IMR-90 (cell line): ENCODE measurements at regions not wholly inside any gene's neighbourhood (a gene's known extent, or its start where the extent isn't known, plus 50 kb on each side); places are given as distances from the start of the nearest gene placed in this dataset.

ENCODE experiments used
- ATAC-seq: fragments of 200-7000 bp; cut with Tn5 transposase; 2 replicates; pipeline ENCODE4 v1.9.1; 2020; ENCODE audit warnings: low read depth, mild to moderate bottlenecking, moderate library complexity
- BruUV-seq: library from RNA; stranded (reverse); fragments of 400-500 nt; replicated peaks from 2 replicates; lab custom pipeline; 2021; lab: Mats Ljungman, UMichigan
- CTCF ChIA-PET: fragments of 300-600 bp; formaldehyde crosslinking; extraction: SDS; loops from one replicate; lab custom pipeline; 2021; ENCODE audit warnings: antibody characterized with exemption; lab: Yijun Ruan, JAX
- POLR2A ChIA-PET: fragments of 300-600 bp; sonication (Branson Sonifier 250); formaldehyde crosslinking; loops from one replicate; lab custom pipeline; 2022; ENCODE audit warnings: antibody characterized with exemption; ENCODE audit not compliant: unreplicated experiment; lab: Charles Lee
- DNase-seq: peaks from one replicate; pipeline ENCODE4 v3.0.0; 2013
- H2AFZ ChIP-seq: replicated peaks from 2 replicates; pipeline ENCODE3; 2013; ENCODE audit warnings: low read length, mild to moderate bottlenecking; ENCODE audit not compliant: poor library complexity
- H2AK5ac ChIP-seq: 2 replicates; pipeline ENCODE4 v1.6.1; 2013; ENCODE audit warnings: low read depth, low read length, inconsistent platforms
- H2AK9ac ChIP-seq: replicated peaks from 2 replicates; pipeline ENCODE3; 2013; ENCODE audit warnings: mild to moderate bottlenecking, low read depth, low read length, moderate library complexity; ENCODE audit not compliant: poor library complexity
- H2BK120ac ChIP-seq: 2 replicates; pipeline ENCODE4 v1.6.1; 2013; ENCODE audit warnings: low read depth, low read length, inconsistent platforms
- H2BK15ac ChIP-seq: 3 replicates; pipeline ENCODE4 v1.6.1; 2013; ENCODE audit warnings: low read depth, low read length, inconsistent platforms
- H2BK20ac ChIP-seq: 2 replicates; pipeline ENCODE4 v1.6.1; 2013; ENCODE audit warnings: low read depth, mild to moderate bottlenecking, inconsistent platforms, low read length, moderate library complexity
- H2BK5ac ChIP-seq: 2 replicates; pipeline ENCODE4 v1.6.1; 2013; ENCODE audit warnings: mild to moderate bottlenecking, low read depth, low read length, inconsistent platforms; ENCODE audit not compliant: poor library complexity, severe bottlenecking
- H3K14ac ChIP-seq: replicated peaks from 2 replicates; pipeline ENCODE4 v1.6.1; 2013; ENCODE audit warnings: low read depth, low read length, inconsistent platforms
- H3K18ac ChIP-seq: 2 replicates; pipeline ENCODE4 v1.6.1; 2013; ENCODE audit warnings: low read depth, low read length, control low read depth
- H3K23ac ChIP-seq: 2 replicates; pipeline ENCODE4 v1.6.1; 2013; ENCODE audit warnings: low read depth, low read length, inconsistent platforms
- H3K27ac ChIP-seq: 2 replicates; pipeline ENCODE4 v1.5.1; 2013; ENCODE audit warnings: mild to moderate bottlenecking, control low read depth, low read length; ENCODE audit not compliant: insufficient read depth
- H3K27me3 ChIP-seq: 2 replicates; pipeline ENCODE4 v1.6.1; 2013; ENCODE audit warnings: low read length; ENCODE audit not compliant: control insufficient read depth, insufficient read depth
- H3K36me3 ChIP-seq: 2 replicates; pipeline ENCODE4 v1.6.1; 2013; ENCODE audit warnings: low read length, mixed read lengths; ENCODE audit not compliant: control insufficient read depth, insufficient read depth
- H3K4ac ChIP-seq: 2 replicates; pipeline ENCODE4 v1.6.1; 2013; ENCODE audit warnings: low read depth, low read length, inconsistent platforms
- H3K4me1 ChIP-seq: 2 replicates; pipeline ENCODE4 v1.6.1; 2013; ENCODE audit warnings: low read length, mixed read lengths; ENCODE audit not compliant: control insufficient read depth, insufficient read depth
- H3K4me2 ChIP-seq: 2 replicates; pipeline ENCODE4 v1.6.1; 2013; ENCODE audit warnings: low read depth, mild to moderate bottlenecking, control low read depth, low read length, moderate library complexity
- H3K4me3 ChIP-seq: 2 replicates; pipeline ENCODE4 v1.5.1; 2013; ENCODE audit warnings: low read depth, mild to moderate bottlenecking, control low read depth, low read length, moderate library complexity; ENCODE audit not compliant: insufficient read depth
- H3K56ac ChIP-seq: 2 replicates; pipeline ENCODE4 v1.6.1; 2013; ENCODE audit warnings: low read length, inconsistent platforms; ENCODE audit not compliant: insufficient read depth; ENCODE audit errors: extremely low read depth
- H3K79me1 ChIP-seq, 2 experiments: 2 replicates each; pipeline ENCODE4 v1.6.1; 2013; ENCODE audit warnings: low read length in 2 of 2, inconsistent platforms in 1 of 2, low read depth in 1 of 2
- H3K9ac ChIP-seq: 2 replicates; pipeline ENCODE4 v1.6.1; 2013; ENCODE audit warnings: low read depth, low read length, control low read depth
- H3K9me1 ChIP-seq: 2 replicates; pipeline ENCODE4 v1.6.1; 2013; ENCODE audit warnings: low read length, inconsistent platforms; ENCODE audit not compliant: insufficient read depth
- H3K9me3 ChIP-seq: 2 replicates; pipeline ENCODE4 v1.6.1; 2013; ENCODE audit warnings: low read length; ENCODE audit not compliant: control insufficient read depth, insufficient read depth
- H4K20me1 ChIP-seq: 2 replicates; pipeline ENCODE4 v1.6.1; 2013; ENCODE audit warnings: low read length, inconsistent platforms; ENCODE audit not compliant: insufficient read depth
- H4K5ac ChIP-seq: 2 replicates; pipeline ENCODE4 v1.6.1; 2013; ENCODE audit warnings: mild to moderate bottlenecking, low read depth, low read length, control low read depth
- H4K8ac ChIP-seq, 2 experiments: 2 replicates each; pipeline ENCODE4 v1.6.1; 2013; ENCODE audit warnings: low read depth in 2 of 2, low read length in 2 of 2, control low read depth in 1 of 2, inconsistent platforms in 1 of 2
- H4K91ac ChIP-seq: 2 replicates; pipeline ENCODE4 v1.6.1; 2013; ENCODE audit warnings: low read depth, low read length, inconsistent platforms; ENCODE audit not compliant: insufficient read depth
- BHLHE40 ChIP-seq: fragments of 150-350 bp; IDR thresholded peaks from 2 replicates; pipeline ENCODE4 v1.6.1; 2016; ENCODE audit warnings: mild to moderate bottlenecking, low read depth, low read length
- CEBPB ChIP-seq: IDR thresholded peaks from 2 replicates; pipeline ENCODE4 v1.6.1; 2012; ENCODE audit warnings: low read depth, low read length, improper control_type of control experiment
- CHD1 ChIP-seq: IDR thresholded peaks from 2 replicates; pipeline ENCODE4 v1.6.1; 2012; ENCODE audit warnings: low read depth, low read length, improper control_type of control experiment
- MAFK ChIP-seq: IDR thresholded peaks from 2 replicates; pipeline ENCODE4 v1.6.1; 2012; ENCODE audit warnings: low read depth, low read length, improper control_type of control experiment
- MXI1 ChIP-seq: IDR thresholded peaks from 2 replicates; pipeline ENCODE4 v1.6.1; 2012; ENCODE audit warnings: low read depth, mild to moderate bottlenecking, low read length, moderate library complexity, borderline replicate concordance
- NFE2L2 ChIP-seq: fragments of 150-350 bp; IDR thresholded peaks from 2 replicates; pipeline ENCODE4 v1.6.1; 2016; ENCODE audit warnings: low read depth, mild to moderate bottlenecking, low read length
- POLR2A ChIP-seq: IDR thresholded peaks from 2 replicates; pipeline ENCODE4 v1.6.1; 2012; ENCODE audit warnings: mild to moderate bottlenecking, low read depth, low read length
- RCOR1 ChIP-seq: IDR thresholded peaks from 2 replicates; pipeline ENCODE4 v1.6.1; 2012; ENCODE audit warnings: mild to moderate bottlenecking, low read length, improper control_type of control experiment; ENCODE audit not compliant: insufficient replicate concordance
- SMC3 ChIP-seq: fragments of 150-350 bp; IDR thresholded peaks from 2 replicates; pipeline ENCODE4 v1.6.1; 2016; ENCODE audit warnings: low read depth, mild to moderate bottlenecking, antibody characterized with exemption, low read length, moderate library complexity
- WGBS, 2 experiments: methylation state at CpG; one replicate each; pipeline versions ENCODE4 v1.1.5 to v1.1.7; 2013; ENCODE audit warnings: missing lambda C conversion rate in 2 of 2; ENCODE audit not compliant: insufficient read length in 1 of 2; ENCODE audit errors: extremely low coverage in 2 of 2; 5-methylcytosine and 5-hydroxymethylcytosine counted together
- dilution Hi-C: fragments of 300-500 bp; cut with HindIII; formaldehyde crosslinking; loops from one replicate; pipeline ENCODE4 v1.14.3; 2018; ENCODE audit warnings: low sequenced_read_pairs; ENCODE audit not compliant: unreplicated experiment
- in situ Hi-C: fragments of 300-500 bp; cut with MboI; formaldehyde crosslinking; loops from 3 replicates; pipeline ENCODE4 v1.14.3; 2019; ENCODE audit warnings: low sequenced_read_pairs, inconsistent platforms, mixed read lengths
- intact Hi-C: fragments of 100-400 bp; cut with micrococcal nuclease; formaldehyde crosslinking; loops from 2 replicates; pipeline ENCODE4 v1.10.0; 2022
- TF ChIP-seq, protein P1 (sequence below): fragments of 150-350 bp; IDR thresholded peaks from 2 replicates; pipeline ENCODE4 v1.6.1; 2016; ENCODE audit warnings: low read depth, mild to moderate bottlenecking, low read length, moderate library complexity, borderline replicate concordance
- TF ChIP-seq, protein P2 (sequence below): fragments of 150-350 bp; IDR thresholded peaks from 2 replicates; pipeline ENCODE4 v1.6.1; 2017; ENCODE audit warnings: mild to moderate bottlenecking, antibody characterized with exemption, low read length, low read depth
- TF ChIP-seq, protein P3 (sequence below): conservative IDR thresholded peaks from 2 replicates; pipeline ENCODE4 v1.5.1; 2012; ENCODE audit warnings: mild to moderate bottlenecking, low read depth, low read length, improper control_type of control experiment

DNA sequence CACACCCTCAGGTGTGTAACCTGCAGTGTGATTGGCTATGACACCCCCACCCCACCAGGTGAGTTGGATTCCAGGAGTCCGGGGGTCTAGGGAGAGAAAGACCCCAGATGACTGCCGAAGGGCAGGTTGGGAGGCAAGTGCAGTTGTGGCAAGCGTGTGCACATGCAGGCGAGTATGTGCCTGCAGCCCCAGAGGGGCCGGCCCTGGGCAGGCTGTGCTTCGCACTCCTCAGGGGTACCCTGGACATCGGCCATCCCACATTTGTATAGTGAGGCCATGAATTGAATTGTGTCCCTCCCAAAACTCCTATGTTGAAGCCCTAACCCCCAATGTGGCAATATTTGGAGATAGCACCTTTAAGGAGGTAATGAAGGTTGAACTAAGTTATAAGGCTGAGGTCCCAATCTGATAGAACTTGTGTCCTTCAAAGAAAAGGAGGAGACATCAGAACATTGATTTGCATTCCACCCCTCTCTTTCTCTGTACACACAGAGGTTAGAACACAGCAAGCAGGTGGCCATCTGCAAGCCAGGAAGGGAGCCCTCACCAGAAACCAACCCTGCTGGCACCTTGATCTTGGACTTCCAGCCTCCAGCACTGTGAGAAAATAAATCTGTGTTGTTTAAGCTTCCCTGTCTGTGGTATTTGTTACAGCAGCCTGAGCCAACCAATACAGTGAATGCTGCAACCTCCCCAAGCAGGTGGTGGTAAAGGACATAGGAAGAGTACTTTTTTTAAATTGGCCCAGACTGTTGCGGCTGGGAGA lies 241.8 kb downstream of the TFCP2L1 start:
- TF ChIP-seq, protein P1, sequence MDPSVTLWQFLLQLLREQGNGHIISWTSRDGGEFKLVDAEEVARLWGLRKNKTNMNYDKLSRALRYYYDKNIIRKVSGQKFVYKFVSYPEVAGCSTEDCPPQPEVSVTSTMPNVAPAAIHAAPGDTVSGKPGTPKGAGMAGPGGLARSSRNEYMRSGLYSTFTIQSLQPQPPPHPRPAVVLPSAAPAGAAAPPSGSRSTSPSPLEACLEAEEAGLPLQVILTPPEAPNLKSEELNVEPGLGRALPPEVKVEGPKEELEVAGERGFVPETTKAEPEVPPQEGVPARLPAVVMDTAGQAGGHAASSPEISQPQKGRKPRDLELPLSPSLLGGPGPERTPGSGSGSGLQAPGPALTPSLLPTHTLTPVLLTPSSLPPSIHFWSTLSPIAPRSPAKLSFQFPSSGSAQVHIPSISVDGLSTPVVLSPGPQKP: no peak
- TF ChIP-seq, protein P2, sequence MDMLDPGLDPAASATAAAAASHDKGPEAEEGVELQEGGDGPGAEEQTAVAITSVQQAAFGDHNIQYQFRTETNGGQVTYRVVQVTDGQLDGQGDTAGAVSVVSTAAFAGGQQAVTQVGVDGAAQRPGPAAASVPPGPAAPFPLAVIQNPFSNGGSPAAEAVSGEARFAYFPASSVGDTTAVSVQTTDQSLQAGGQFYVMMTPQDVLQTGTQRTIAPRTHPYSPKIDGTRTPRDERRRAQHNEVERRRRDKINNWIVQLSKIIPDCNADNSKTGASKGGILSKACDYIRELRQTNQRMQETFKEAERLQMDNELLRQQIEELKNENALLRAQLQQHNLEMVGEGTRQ: no peak
- TF ChIP-seq BHLHE40 (no peak), POLR2A (no peak), CHD1 (no peak), MXI1 (no peak), MAFK (no peak), RCOR1 (no peak), SMC3 (no peak), CEBPB (no peak), NFE2L2 (no peak)
- TF ChIP-seq, protein P3, sequence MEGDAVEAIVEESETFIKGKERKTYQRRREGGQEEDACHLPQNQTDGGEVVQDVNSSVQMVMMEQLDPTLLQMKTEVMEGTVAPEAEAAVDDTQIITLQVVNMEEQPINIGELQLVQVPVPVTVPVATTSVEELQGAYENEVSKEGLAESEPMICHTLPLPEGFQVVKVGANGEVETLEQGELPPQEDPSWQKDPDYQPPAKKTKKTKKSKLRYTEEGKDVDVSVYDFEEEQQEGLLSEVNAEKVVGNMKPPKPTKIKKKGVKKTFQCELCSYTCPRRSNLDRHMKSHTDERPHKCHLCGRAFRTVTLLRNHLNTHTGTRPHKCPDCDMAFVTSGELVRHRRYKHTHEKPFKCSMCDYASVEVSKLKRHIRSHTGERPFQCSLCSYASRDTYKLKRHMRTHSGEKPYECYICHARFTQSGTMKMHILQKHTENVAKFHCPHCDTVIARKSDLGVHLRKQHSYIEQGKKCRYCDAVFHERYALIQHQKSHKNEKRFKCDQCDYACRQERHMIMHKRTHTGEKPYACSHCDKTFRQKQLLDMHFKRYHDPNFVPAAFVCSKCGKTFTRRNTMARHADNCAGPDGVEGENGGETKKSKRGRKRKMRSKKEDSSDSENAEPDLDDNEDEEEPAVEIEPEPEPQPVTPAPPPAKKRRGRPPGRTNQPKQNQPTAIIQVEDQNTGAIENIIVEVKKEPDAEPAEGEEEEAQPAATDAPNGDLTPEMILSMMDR: no peak
- H3K4me2 ChIP-seq: no peak overlapping the region
- H4K91ac ChIP-seq: no peak overlapping the region
- H3K27ac ChIP-seq: no peak overlapping the region
- intact Hi-C loops (no loop called here), in situ Hi-C loops (no loop called here), dilution Hi-C loops (no loop called here)
- H3K27me3 ChIP-seq: peaks cover 77% of the 10 kb centered on the region
- no peak overlapping the region for H3K4ac ChIP-seq
- no peaks in the 10 kb centered on the region for H3K4me1 ChIP-seq
- H4K5ac ChIP-seq: no peak overlapping the region
- CTCF ChIA-PET: no interaction called here
- H3K9me3 ChIP-seq: peaks cover 12% of the 10 kb centered on the region
- H2AFZ ChIP-seq: no peak overlapping the region
- H2BK20ac ChIP-seq: no peak overlapping the region
- H2BK5ac ChIP-seq: no peak overlapping the region
- no peak overlapping the region for H3K23ac ChIP-seq
- POLR2A ChIA-PET: no interaction called here
- no peak overlapping the region for H2BK120ac ChIP-seq
- H3K18ac ChIP-seq: no peak overlapping the region
- H3K14ac ChIP-seq: no peak overlapping the region
- H3K9ac ChIP-seq: no peak overlapping the region
- no peaks in the 10 kb centered on the region for H4K20me1 ChIP-seq
- no peak overlapping the region for H3K56ac ChIP-seq
- no TSS peak for BruUV-seq
- no peaks in the 10 kb centered on the region for H3K9me1 ChIP-seq
- H3K4me3 ChIP-seq: no peak overlapping the region
- H2AK9ac ChIP-seq: no peak overlapping the region
- no peak overlapping the region for H2BK15ac ChIP-seq
- H2AK5ac ChIP-seq: no peak overlapping the region
- H4K8ac ChIP-seq: no peak overlapping the region
- H3K79me1 ChIP-seq: no peaks in the 10 kb centered on the region
- DNase-seq (no peak), ATAC-seq (no peak)
- H3K36me3 ChIP-seq: no peaks in the 10 kb centered on the region
- WGBS, 2 experiments: no CpG with 5 or more reads among the region's 8 CpGs
